Testis (tissue), 2 donors: ENCODE measurements at regions not wholly inside any gene's neighbourhood (a gene's known extent, or its start where the extent isn't known, plus 50 kb on each side); places are given as distances from the start of the nearest gene placed in this dataset.
A peak's percentile ranks its signal among the peaks of the same experiment; 100 is the strongest.
"Not testable (repeated sequence)": the region's sequence is repeated elsewhere in the genome, so short reads cannot be mapped to it uniquely, and the experiment has no call there.

ENCODE experiments used
- DNase-seq: peaks from one replicate; pipeline ENCODE4 v3.0.0-alpha.2; 2019
- H3K27ac ChIP-seq, 2 donors: fragments of 200-600 bp; sonication (generic); one replicate each; pipeline ENCODE4 v1.5.1; 2019
- H3K27me3 ChIP-seq: fragments of 200-600 bp; sonication (generic); one replicate; pipeline ENCODE4 v1.5.1; 2019
- H3K36me3 ChIP-seq: fragments of 200-600 bp; sonication (generic); one replicate; pipeline ENCODE4 v1.5.1; 2017; ENCODE audit warnings: low read depth; ENCODE audit errors: missing control alignments
- H3K4me1 ChIP-seq: fragments of 200-600 bp; sonication (generic); one replicate; pipeline ENCODE4 v1.5.1; 2019
- H3K4me3 ChIP-seq, 2 donors: fragments of 200-600 bp; sonication (generic); one replicate each; pipeline ENCODE4 v1.5.1; 2017 to 2019
- H3K9me3 ChIP-seq: fragments of 200-600 bp; sonication (generic); one replicate; pipeline ENCODE4 v1.5.1; 2017
- CTCF ChIP-seq, 3 experiments: fragments of 450-650 bp in 2 of 3; fragments of 200-600 bp in 1 of 3; sonication (generic) in 1 of 3; IDR thresholded peaks; one replicate each; pipeline ENCODE4 v1.5.1; 2016 to 2019; ENCODE audit warnings: antibody characterized with exemption in 3 of 3, mild to moderate bottlenecking in 2 of 3, moderate library complexity in 1 of 3
- POLR2A ChIP-seq: fragments of 450-650 bp; IDR thresholded peaks from one replicate; pipeline ENCODE4 v1.6.1; 2017; ENCODE audit warnings: antibody characterized with exemption, mild to moderate bottlenecking, moderate library complexity
- WGBS, 2 donors: methylation state at CpG; one replicate each; pipeline ENCODE4 v1.1.5; 2018; 5-methylcytosine and 5-hydroxymethylcytosine counted together
- intact Hi-C: fragments of 100-400 bp; cut with DNase I; formaldehyde crosslinking; loops from one replicate; pipeline ENCODE4 v1.15.1; 2023; ENCODE audit warnings: low total_unique reads

GRCh38 chr1:45266151-45266801, 59.9 kb upstream of the ZSWIM5 start:
- H3K36me3 ChIP-seq, result no peaks in the 10 kb centered on the region
- peaks cover 22% of the 10 kb centered on the region for H3K4me1 ChIP-seq
- intact Hi-C loops, result no loop called here
- DNase-seq, result peak; percentile 92
- peak overlapping the region; percentile 76 to 81 for H3K27ac ChIP-seq
- H3K27me3 ChIP-seq, result no peaks in the 10 kb centered on the region
- no peak for TF ChIP-seq CTCF (IDR thresholded peaks at IDR 0.05)
- TF ChIP-seq POLR2A, result no peak
- WGBS, 2 donors, result 20 to 44% methylated on average over 7 of the region's 7 CpGs
- no peaks in the 10 kb centered on the region for H3K9me3 ChIP-seq
- H3K4me3 ChIP-seq, result no peak overlapping the region

GRCh38 chr1:45268310-45268709, 58.4 kb upstream of the HPDL start:
- intact Hi-C loops, H3K9me3 ChIP-seq, DNase-seq, H3K27me3 ChIP-seq, H3K27ac ChIP-seq, H3K4me3 ChIP-seq, H3K36me3 ChIP-seq: not testable (repeated sequence)
- 65 to 69% methylated on average over 5 of the region's 5 CpGs for WGBS, 2 donors
- H3K4me1 ChIP-seq, result peaks cover 22% of the 10 kb centered on the region

- H3K4me3 ChIP-seq, H3K27ac ChIP-seq, H3K27me3 ChIP-seq, H3K36me3 ChIP-seq, H3K9me3 ChIP-seq, H3K4me1 ChIP-seq, DNase-seq, intact Hi-C loops: not testable (repeated sequence)
- 94 to 100% methylated on average over 1 of the region's 1 CpG for WGBS, 2 donors
Measured at GRCh38 chr1:45272267-45272666, 54.4 kb upstream of the HPDL start.

GRCh38 chr1:45272913-45273371, 53.8 kb upstream of the HPDL start:
- Histone ChIP-seq H3K36me3 (no peaks in the 10 kb centered on the region), H3K4me1 (no peaks in the 10 kb centered on the region), H3K27me3 (no peaks in the 10 kb centered on the region), H3K27ac (no peak overlapping the region), H3K4me3 (no peak overlapping the region), H3K9me3 (no peaks in the 10 kb centered on the region)
- intact Hi-C loops, result no loop called here
- TF ChIP-seq POLR2A (no peak), CTCF (IDR thresholded peaks at IDR 0.05) (no peak)
- 87 to 95% methylated on average over 4 of the region's 4 CpGs for WGBS, 2 donors
- no peak for DNase-seq

- H3K27me3 ChIP-seq, result no peaks in the 10 kb centered on the region
- intact Hi-C loops, result no loop called here
- TF ChIP-seq POLR2A (no peak), CTCF (IDR thresholded peaks at IDR 0.05) (peak in 1 of 3 experiments; percentile 8)
- no peak for DNase-seq
- H3K27ac ChIP-seq, result no peak overlapping the region
- no peaks in the 10 kb centered on the region for H3K9me3 ChIP-seq
- no peaks in the 10 kb centered on the region for H3K4me1 ChIP-seq
- no peak overlapping the region for H3K4me3 ChIP-seq
- no peaks in the 10 kb centered on the region for H3K36me3 ChIP-seq
Measured at GRCh38 chr1:45275054-45275453, 51.6 kb upstream of the HPDL start.
